ENCODE measurements at regions not wholly inside any gene's neighbourhood (a gene's known extent, or its start where the extent isn't known, plus 50 kb on each side); places are given as distances from the start of the nearest gene placed in this dataset.

GRCh38 chr12:127731657-127732056 lies 535.3 kb upstream of the TMEM132C start:
- Histone ChIP-seq H3K4me3 (ENCODE audit: low read depth in 1 of 2, low read length in 2 of 2) (no peak overlapping the region), H3K27ac (ENCODE audit: low read depth in 2 of 2, low read length in 1 of 2) (no peak overlapping the region), H3K36me3 (ENCODE audit: control insufficient read depth in 2 of 2, insufficient read depth in 2 of 2, low read length in 1 of 2) (no peaks in the 10 kb centered on the region), H3K9me3 (ENCODE audit: control insufficient read depth in 2 of 2, insufficient read depth in 1 of 2, low read depth in 1 of 2, low read length in 1 of 2) (no peaks in the 10 kb centered on the region), H3K27me3 (ENCODE audit: control insufficient read depth in 1 of 2, insufficient read depth in 2 of 2, low read length in 2 of 2) (no peaks in the 10 kb centered on the region), H3K4me1 (ENCODE audit: control insufficient read depth in 2 of 2, insufficient read depth in 2 of 2, low read length in 1 of 2) (no peaks in the 10 kb centered on the region)
- 64 to 69% methylated on average over 7 of the region's 7 CpGs for WGBS, 2 donors

DNA sequence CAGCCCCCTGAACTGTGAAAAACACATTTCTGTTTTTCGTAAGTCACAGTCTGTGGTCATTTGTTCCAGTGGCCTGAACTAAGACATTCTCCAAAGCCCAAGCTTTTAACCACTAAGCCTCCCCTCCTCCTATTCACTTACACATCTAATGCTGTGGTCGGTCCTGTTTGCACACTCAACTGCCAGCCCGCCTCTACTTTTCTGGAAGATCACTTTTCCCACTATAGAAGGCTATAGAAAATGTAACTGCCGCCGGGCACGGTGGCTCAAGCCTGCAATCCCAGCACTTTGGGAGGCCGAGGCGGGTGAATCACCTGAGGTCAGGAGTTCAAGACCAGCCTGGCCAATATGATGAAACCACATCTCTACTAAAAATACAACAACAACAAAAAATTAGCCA lies 524.7 kb upstream of the TMEM132C start:
- 89 to 91% methylated on average over 8 of the region's 8 CpGs for WGBS, 2 donors
- Histone ChIP-seq H3K27me3 (ENCODE audit: control insufficient read depth in 1 of 2, insufficient read depth in 2 of 2, low read length in 2 of 2) (no peaks in the 10 kb centered on the region), H3K4me3 (ENCODE audit: low read depth in 1 of 2, low read length in 2 of 2) (no peak overlapping the region), H3K27ac (ENCODE audit: low read depth in 2 of 2, low read length in 1 of 2) (no peak overlapping the region), H3K36me3 (ENCODE audit: control insufficient read depth in 2 of 2, insufficient read depth in 2 of 2, low read length in 1 of 2) (no peaks in the 10 kb centered on the region), H3K9me3 (ENCODE audit: control insufficient read depth in 2 of 2, insufficient read depth in 1 of 2, low read depth in 1 of 2, low read length in 1 of 2) (no peaks in the 10 kb centered on the region), H3K4me1 (ENCODE audit: control insufficient read depth in 2 of 2, insufficient read depth in 2 of 2, low read length in 1 of 2) (no peaks in the 10 kb centered on the region)

GRCh38 chr12:127745469-127746212 lies 521.3 kb upstream of the TMEM132C start:
- H3K27me3 ChIP-seq (ENCODE audit: control insufficient read depth in 1 of 2, insufficient read depth in 2 of 2, low read length in 2 of 2): no peaks in the 10 kb centered on the region
- WGBS, 2 donors: 62 to 63% methylated on average over 9 of the region's 9 CpGs
- H3K9me3 ChIP-seq (ENCODE audit: control insufficient read depth in 2 of 2, insufficient read depth in 1 of 2, low read depth in 1 of 2, low read length in 1 of 2): no peaks in the 10 kb centered on the region
- no peaks in the 10 kb centered on the region for H3K4me1 ChIP-seq (ENCODE audit: control insufficient read depth in 2 of 2, insufficient read depth in 2 of 2, low read length in 1 of 2)
- H3K36me3 ChIP-seq (ENCODE audit: control insufficient read depth in 2 of 2, insufficient read depth in 2 of 2, low read length in 1 of 2): no peaks in the 10 kb centered on the region
- H3K4me3 ChIP-seq (ENCODE audit: low read depth in 1 of 2, low read length in 2 of 2): no peak overlapping the region
- no peak overlapping the region for H3K27ac ChIP-seq (ENCODE audit: low read depth in 2 of 2, low read length in 1 of 2)

GRCh38 chr12:127749416-127749815 lies 517.6 kb upstream of the TMEM132C start:
- Histone ChIP-seq H3K27me3 (ENCODE audit: control insufficient read depth in 1 of 2, insufficient read depth in 2 of 2, low read length in 2 of 2) (no peaks in the 10 kb centered on the region), H3K4me3 (ENCODE audit: low read depth in 1 of 2, low read length in 2 of 2) (no peak overlapping the region), H3K9me3 (ENCODE audit: control insufficient read depth in 2 of 2, insufficient read depth in 1 of 2, low read depth in 1 of 2, low read length in 1 of 2) (no peaks in the 10 kb centered on the region), H3K27ac (ENCODE audit: low read depth in 2 of 2, low read length in 1 of 2) (no peak overlapping the region), H3K4me1 (ENCODE audit: control insufficient read depth in 2 of 2, insufficient read depth in 2 of 2, low read length in 1 of 2) (no peaks in the 10 kb centered on the region), H3K36me3 (ENCODE audit: control insufficient read depth in 2 of 2, insufficient read depth in 2 of 2, low read length in 1 of 2) (no peaks in the 10 kb centered on the region)
- WGBS, 2 donors: 72 to 81% methylated on average over 3 of the region's 3 CpGs

DNA sequence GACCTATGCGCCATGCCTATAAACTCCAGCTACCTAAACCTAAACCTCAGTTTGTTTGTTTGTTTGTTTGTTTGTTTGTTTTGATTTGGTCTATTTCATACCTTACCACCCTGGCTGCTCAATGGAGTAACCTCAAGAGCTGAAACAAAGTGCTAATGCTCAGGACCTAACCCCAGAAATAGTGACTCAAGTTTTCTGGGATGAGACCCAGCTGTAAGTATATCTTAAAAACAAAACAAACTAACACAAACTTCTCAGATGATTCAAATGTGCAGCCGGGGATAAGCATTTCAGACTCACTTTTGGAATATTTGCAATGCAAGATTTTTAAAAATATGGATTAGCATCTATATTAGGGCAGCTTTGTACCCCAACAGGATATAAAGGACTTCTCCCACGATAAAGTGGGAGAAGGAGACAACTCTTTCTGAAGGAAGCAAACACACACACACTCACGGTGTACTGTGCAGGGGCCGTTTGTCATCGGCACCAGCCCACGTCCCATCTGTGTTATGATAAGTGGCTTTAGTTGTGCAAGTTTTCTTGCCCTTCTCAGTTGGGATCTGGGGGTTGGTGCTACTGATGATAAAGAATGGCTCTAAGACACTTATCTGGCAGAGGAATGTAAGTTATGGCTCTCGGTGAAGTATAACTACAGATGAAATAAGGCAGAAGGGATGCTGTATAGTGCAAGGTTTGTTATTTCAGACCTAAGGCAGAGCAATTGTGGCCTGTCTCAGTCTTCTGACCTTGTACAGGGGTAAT lies 516.7 kb upstream of the TMEM132C start:
- H3K4me1 ChIP-seq (ENCODE audit: control insufficient read depth in 2 of 2, insufficient read depth in 2 of 2, low read length in 1 of 2): no peaks in the 10 kb centered on the region
- H3K27me3 ChIP-seq (ENCODE audit: control insufficient read depth in 1 of 2, insufficient read depth in 2 of 2, low read length in 2 of 2): no peaks in the 10 kb centered on the region
- no peak overlapping the region for H3K27ac ChIP-seq (ENCODE audit: low read depth in 2 of 2, low read length in 1 of 2)
- no peaks in the 10 kb centered on the region for H3K9me3 ChIP-seq (ENCODE audit: control insufficient read depth in 2 of 2, insufficient read depth in 1 of 2, low read depth in 1 of 2, low read length in 1 of 2)
- 60 to 68% methylated on average over 8 of the region's 8 CpGs for WGBS, 2 donors
- H3K4me3 ChIP-seq (ENCODE audit: low read depth in 1 of 2, low read length in 2 of 2): no peak overlapping the region
- H3K36me3 ChIP-seq (ENCODE audit: control insufficient read depth in 2 of 2, insufficient read depth in 2 of 2, low read length in 1 of 2): no peaks in the 10 kb centered on the region

GRCh38 chr12:127752802-127753201 lies 514.2 kb upstream of the TMEM132C start:
- no peaks in the 10 kb centered on the region for H3K9me3 ChIP-seq (ENCODE audit: control insufficient read depth in 2 of 2, insufficient read depth in 1 of 2, low read depth in 1 of 2, low read length in 1 of 2)
- H3K27ac ChIP-seq (ENCODE audit: low read depth in 2 of 2, low read length in 1 of 2): no peak overlapping the region
- no peaks in the 10 kb centered on the region for H3K27me3 ChIP-seq (ENCODE audit: control insufficient read depth in 1 of 2, insufficient read depth in 2 of 2, low read length in 2 of 2)
- H3K4me1 ChIP-seq (ENCODE audit: control insufficient read depth in 2 of 2, insufficient read depth in 2 of 2, low read length in 1 of 2): no peaks in the 10 kb centered on the region
- 65 to 70% methylated on average over 1 of the region's 1 CpG for WGBS, 2 donors
- no peak overlapping the region for H3K4me3 ChIP-seq (ENCODE audit: low read depth in 1 of 2, low read length in 2 of 2)
- H3K36me3 ChIP-seq (ENCODE audit: control insufficient read depth in 2 of 2, insufficient read depth in 2 of 2, low read length in 1 of 2): no peaks in the 10 kb centered on the region

- Histone ChIP-seq H3K27ac (ENCODE audit: low read depth in 2 of 2, low read length in 1 of 2) (no peak overlapping the region), H3K36me3 (ENCODE audit: control insufficient read depth in 2 of 2, insufficient read depth in 2 of 2, low read length in 1 of 2) (no peaks in the 10 kb centered on the region), H3K27me3 (ENCODE audit: control insufficient read depth in 1 of 2, insufficient read depth in 2 of 2, low read length in 2 of 2) (no peaks in the 10 kb centered on the region), H3K4me3 (ENCODE audit: low read depth in 1 of 2, low read length in 2 of 2) (no peak overlapping the region), H3K9me3 (ENCODE audit: control insufficient read depth in 2 of 2, insufficient read depth in 1 of 2, low read depth in 1 of 2, low read length in 1 of 2) (peaks cover 0 to 4% of the 10 kb centered on the region in 2 donors), H3K4me1 (ENCODE audit: control insufficient read depth in 2 of 2, insufficient read depth in 2 of 2, low read length in 1 of 2) (no peaks in the 10 kb centered on the region)
- WGBS, 2 donors: 96 to 97% methylated on average over 14 of the region's 14 CpGs
Measured at GRCh38 chr12:127760357-127760756, 506.6 kb upstream of the TMEM132C start.

GRCh38 chr12:127760996-127761395 lies 506.0 kb upstream of the TMEM132C start:
- Histone ChIP-seq H3K4me1 (ENCODE audit: control insufficient read depth in 2 of 2, insufficient read depth in 2 of 2, low read length in 1 of 2) (no peaks in the 10 kb centered on the region), H3K4me3 (ENCODE audit: low read depth in 1 of 2, low read length in 2 of 2) (no peak overlapping the region), H3K9me3 (ENCODE audit: control insufficient read depth in 2 of 2, insufficient read depth in 1 of 2, low read depth in 1 of 2, low read length in 1 of 2) (peaks cover 0 to 4% of the 10 kb centered on the region in 2 donors), H3K27me3 (ENCODE audit: control insufficient read depth in 1 of 2, insufficient read depth in 2 of 2, low read length in 2 of 2) (no peaks in the 10 kb centered on the region), H3K36me3 (ENCODE audit: control insufficient read depth in 2 of 2, insufficient read depth in 2 of 2, low read length in 1 of 2) (no peaks in the 10 kb centered on the region), H3K27ac (ENCODE audit: low read depth in 2 of 2, low read length in 1 of 2) (no peak overlapping the region)
- 92 to 95% methylated on average over 22 of the region's 22 CpGs for WGBS, 2 donors

DNA sequence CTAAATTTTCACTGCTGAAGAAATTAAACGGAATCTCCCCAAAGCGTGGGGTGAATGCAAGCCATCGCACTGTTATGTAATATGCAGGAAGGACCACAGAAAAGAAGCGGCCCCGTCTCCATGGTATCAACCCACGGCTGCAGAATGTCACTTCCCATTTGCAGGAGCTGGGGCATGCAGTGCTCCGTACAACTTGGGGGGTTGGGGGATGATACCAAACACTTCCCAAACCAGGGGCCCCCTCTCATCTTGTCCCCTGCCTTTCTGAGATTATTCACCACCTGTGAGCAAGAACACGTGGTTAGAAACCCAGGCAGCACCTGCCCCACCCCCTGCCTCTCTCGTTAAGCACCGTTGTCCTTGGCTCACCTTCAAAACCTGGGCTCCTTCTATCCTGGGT lies 505.1 kb upstream of the TMEM132C start:
- Histone ChIP-seq H3K27me3 (ENCODE audit: control insufficient read depth in 1 of 2, insufficient read depth in 2 of 2, low read length in 2 of 2) (no peaks in the 10 kb centered on the region), H3K4me1 (ENCODE audit: control insufficient read depth in 2 of 2, insufficient read depth in 2 of 2, low read length in 1 of 2) (no peaks in the 10 kb centered on the region), H3K27ac (ENCODE audit: low read depth in 2 of 2, low read length in 1 of 2) (no peak overlapping the region), H3K9me3 (ENCODE audit: control insufficient read depth in 2 of 2, insufficient read depth in 1 of 2, low read depth in 1 of 2, low read length in 1 of 2) (peaks cover 0 to 4% of the 10 kb centered on the region in 2 donors), H3K4me3 (ENCODE audit: low read depth in 1 of 2, low read length in 2 of 2) (no peak overlapping the region), H3K36me3 (ENCODE audit: control insufficient read depth in 2 of 2, insufficient read depth in 2 of 2, low read length in 1 of 2) (no peaks in the 10 kb centered on the region)
- WGBS, 2 donors: 46 to 47% methylated on average over 10 of the region's 10 CpGs

GRCh38 chr12:127767656-127768055 lies 499.3 kb upstream of the TMEM132C start:
- no peaks in the 10 kb centered on the region for H3K36me3 ChIP-seq (ENCODE audit: control insufficient read depth in 2 of 2, insufficient read depth in 2 of 2, low read length in 1 of 2)
- H3K27me3 ChIP-seq (ENCODE audit: control insufficient read depth in 1 of 2, insufficient read depth in 2 of 2, low read length in 2 of 2): no peaks in the 10 kb centered on the region
- H3K4me3 ChIP-seq (ENCODE audit: low read depth in 1 of 2, low read length in 2 of 2): no peak overlapping the region
- WGBS, 2 donors: 15 to 25% methylated on average over 1 of the region's 1 CpG
- peaks cover 0 to 4% of the 10 kb centered on the region in 2 donors for H3K9me3 ChIP-seq (ENCODE audit: control insufficient read depth in 2 of 2, insufficient read depth in 1 of 2, low read depth in 1 of 2, low read length in 1 of 2)
- no peaks in the 10 kb centered on the region for H3K4me1 ChIP-seq (ENCODE audit: control insufficient read depth in 2 of 2, insufficient read depth in 2 of 2, low read length in 1 of 2)
- H3K27ac ChIP-seq (ENCODE audit: low read depth in 2 of 2, low read length in 1 of 2): no peak overlapping the region
